Right lobe of liver (tissue), 6 donors: ENCODE measurements at regions not wholly inside any gene's neighbourhood (a gene's known extent, or its start where the extent isn't known, plus 50 kb on each side); places are given as distances from the start of the nearest gene placed in this dataset.

Source experiments
- ATAC-seq, 4 donors: fragments of 200-7000 bp; cut with Tn5 transposase; one replicate each; pipeline ENCODE4 v1.9.1; 2020; ENCODE audit warnings: mild to moderate bottlenecking in 4 of 4, moderate library complexity in 4 of 4
- DNase-seq, 3 donors: peaks; one replicate each; pipeline ENCODE4 v3.0.0-alpha.2; 2020
- H3K27ac ChIP-seq, 3 donors: fragments of 200-600 bp; one replicate each; pipeline ENCODE4 v1.8.0; 2022
- H3K27me3 ChIP-seq, 2 donors: fragments of 200-600 bp; one replicate each; pipeline ENCODE4 v1.8.0; 2022
- H3K36me3 ChIP-seq, 4 donors: fragments of 200-600 bp; sonication (generic) in 1 of 4; one replicate each; pipeline versions ENCODE4 v1.5.1 to v1.8.0; 2017 to 2022; ENCODE audit warnings: control low read depth in 1 of 4
- H3K4me1 ChIP-seq, 4 donors: fragments of 200-600 bp; sonication (generic) in 1 of 4; one replicate each; pipeline versions ENCODE4 v1.5.1 to v1.8.0; 2017 to 2022; ENCODE audit warnings: control low read depth in 1 of 4
- H3K4me3 ChIP-seq, 3 donors: fragments of 200-600 bp; one replicate each; pipeline ENCODE4 v1.8.0; 2022
- H3K9me3 ChIP-seq, 4 donors: fragments of 200-600 bp; sonication (generic) in 1 of 4; one replicate each; pipeline versions ENCODE4 v1.5.1 to v1.8.0; 2017 to 2022; ENCODE audit warnings: control low read depth in 1 of 4
- CTCF ChIP-seq, 4 donors: fragments of 200-600 bp in 3 of 4; fragments of 450-650 bp in 1 of 4; IDR thresholded peaks; one replicate each; pipeline versions ENCODE4 v1.5.1 to v1.8.0; 2016 to 2022; ENCODE audit warnings: antibody characterized with exemption in 4 of 4, mild to moderate bottlenecking in 2 of 4
- POLR2A ChIP-seq: fragments of 450-650 bp; IDR thresholded peaks from one replicate; pipeline ENCODE4 v1.6.1; 2017; ENCODE audit warnings: antibody characterized with exemption, mild to moderate bottlenecking
- WGBS: methylation state at CpG from one replicate; pipeline ENCODE4 v1.1.6; 2018; ENCODE audit warnings: low coverage, low lambda C conversion rate; ENCODE audit not compliant: insufficient coverage; ENCODE audit errors: missing lambda C conversion rate; 5-methylcytosine and 5-hydroxymethylcytosine counted together
- intact Hi-C, 2 donors: fragments of 100-400 bp; cut with DNase I; formaldehyde crosslinking; loops; one replicate each; pipeline versions ENCODE4 v1.11.2 to v1.14.1; 2022
- donor health status: DM: no; HTN: yes; CAD: no.
- donor health status: DM: no; HTN: no; CAD: no.
- donor health status: DM: no; HTN: no; CAD: no.
- donor health status: DM: no; HTN: yes; CAD: no.
- donor health status: DM: no; HTN: yes; CAD: no.

- Histone ChIP-seq H3K27me3 (no peaks in the 10 kb centered on the region), H3K4me3 (no peak overlapping the region), H3K9me3 (peaks cover 0 to 9% (median 0%) of the 10 kb centered on the region in 4 donors), H3K36me3 (no peaks in the 10 kb centered on the region), H3K27ac (no peak overlapping the region), H3K4me1 (peaks cover 0 to 20% (median 4%) of the 10 kb centered on the region in 4 donors)
- intact Hi-C loops = no loop called here
- DNase-seq (no peak), ATAC-seq (peak; percentile 28 to 86 (median 60))
- TF ChIP-seq CTCF (IDR thresholded peaks at IDR 0.05) (no peak), POLR2A (no peak)
- WGBS = 24% methylated on average over 2 of the region's 2 CpGs
Observed at GRCh38 chr5:15992918-15993317, 186.7 kb downstream of the MARCHF11 start.

GRCh38 chr5:15991586-15991985 lies 188.0 kb downstream of the MARCHF11 start:
- H3K4me3 ChIP-seq = no peak overlapping the region
- intact Hi-C loops = no loop called here
- no peak overlapping the region for H3K27ac ChIP-seq
- ATAC-seq = no peak
- H3K27me3 ChIP-seq = no peaks in the 10 kb centered on the region
- TF ChIP-seq CTCF (IDR thresholded peaks at IDR 0.05) = no peak
- no peak for TF ChIP-seq POLR2A
- peaks cover 0 to 20% (median 4%) of the 10 kb centered on the region in 4 donors for H3K4me1 ChIP-seq
- no peak for DNase-seq
- no peaks in the 10 kb centered on the region for H3K36me3 ChIP-seq
- H3K9me3 ChIP-seq = peaks cover 0 to 9% (median 0%) of the 10 kb centered on the region in 4 donors
